ENCODE measurements at regions not wholly inside any gene's neighbourhood (a gene's known extent, or its start where the extent isn't known, plus 50 kb on each side); places are given as distances from the start of the nearest gene placed in this dataset.

- TF ChIP-seq CTCF (conservative IDR thresholded peaks at IDR 0.05 in 1 of 2, IDR thresholded peaks at IDR 0.05 in 1 of 2; ENCODE audit: extremely low read depth in 1 of 2, insufficient read depth in 1 of 2, low read depth in 1 of 2, low read length in 2 of 2) (no peak), EZH2 (IDR thresholded peaks at IDR 0.05; ENCODE audit: borderline replicate concordance, low read length) (no peak)
Observed at GRCh38 chr6:48845219-48845618, 617.8 kb downstream of the MMUT start.

All from mammary epithelial cell (primary cell).